GM10266 (cell line): ENCODE measurements at regions not wholly inside any gene's neighbourhood (a gene's known extent, or its start where the extent isn't known, plus 50 kb on each side); places are given as distances from the start of the nearest gene placed in this dataset.

Source experiments
- DNase-seq: peaks from one replicate; pipeline ENCODE4 v3.0.0; 2012; ENCODE audit errors: extremely low spot score
- CTCF ChIP-seq: IDR thresholded peaks from 2 replicates; pipeline ENCODE4 v1.5.1; 2012; ENCODE audit warnings: mild to moderate bottlenecking, low read depth; ENCODE audit not compliant: control insufficient read depth, insufficient read depth; ENCODE audit errors: missing control alignments

GRCh38 chr1:182170891-182171461, 109.5 kb upstream of the ZNF648 start:
- no peak for TF ChIP-seq CTCF
- peak; percentile 12 for DNase-seq

GRCh38 chr1:182169203-182169602, 107.7 kb upstream of the ZNF648 start:
- DNase-seq, result no peak
- TF ChIP-seq CTCF, result no peak

GRCh38 chr1:182166750-182167149, 105.2 kb upstream of the ZNF648 start:
- DNase-seq, result no peak
- no peak for TF ChIP-seq CTCF

GRCh38 chr1:182166321-182166720, 104.8 kb upstream of the ZNF648 start:
- TF ChIP-seq CTCF, result no peak
- no peak for DNase-seq

- no peak for DNase-seq
- no peak for TF ChIP-seq CTCF
Observed at GRCh38 chr1:182164273-182164672, 102.8 kb upstream of the ZNF648 start.

- no peak for DNase-seq
- TF ChIP-seq CTCF, result no peak
Observed at GRCh38 chr1:182163821-182164223, 102.3 kb upstream of the ZNF648 start.

- no peak for DNase-seq
- no peak for TF ChIP-seq CTCF
Observed at GRCh38 chr1:182159443-182159842, 97.9 kb upstream of the ZNF648 start.
